H9 (cell line): ENCODE measurements at regions not wholly inside any gene's neighbourhood (a gene's known extent, or its start where the extent isn't known, plus 50 kb on each side); places are given as distances from the start of the nearest gene placed in this dataset.

Experiments used
- DNase-seq: peaks from one replicate; pipeline ENCODE4 v3.0.0-alpha.2; 2017
- H2AFZ ChIP-seq: one replicate; pipeline ENCODE4 v1.6.1; 2013; ENCODE audit warnings: mild to moderate bottlenecking, low read length, control low read depth, moderate library complexity
- H2AK5ac ChIP-seq: 2 replicates; pipeline ENCODE4 v1.6.1; 2013; ENCODE audit warnings: low read length, control low read depth, mixed read lengths; ENCODE audit not compliant: insufficient read length
- H2BK120ac ChIP-seq: one replicate; pipeline ENCODE4 v1.6.1; 2013; ENCODE audit warnings: low read depth, mild to moderate bottlenecking, low read length, control low read depth, inconsistent platforms; ENCODE audit not compliant: poor library complexity, severe bottlenecking
- H2BK12ac ChIP-seq: 2 replicates; pipeline ENCODE4 v1.6.1; 2013; ENCODE audit warnings: low read length, control low read depth, mixed read lengths, low read depth; ENCODE audit not compliant: insufficient read length
- H2BK15ac ChIP-seq: 2 replicates; pipeline ENCODE4 v1.6.1; 2013; ENCODE audit warnings: low read depth, low read length, control low read depth
- H2BK20ac ChIP-seq: one replicate; pipeline ENCODE4 v1.6.1; 2013; ENCODE audit warnings: low read depth, mild to moderate bottlenecking, low read length, control low read depth, inconsistent platforms; ENCODE audit not compliant: poor library complexity, severe bottlenecking
- H2BK5ac ChIP-seq: 2 replicates; pipeline ENCODE4 v1.6.1; 2013; ENCODE audit warnings: low read length, control low read depth, mixed read lengths; ENCODE audit not compliant: insufficient read length
- H3K14ac ChIP-seq: 2 replicates; pipeline ENCODE4 v1.6.1; 2013; ENCODE audit warnings: low read length, control low read depth; ENCODE audit not compliant: insufficient read depth
- H3K18ac ChIP-seq: 2 replicates; pipeline ENCODE4 v1.6.1; 2013; ENCODE audit warnings: low read depth, mild to moderate bottlenecking, mixed read lengths, low read length, control low read depth; ENCODE audit not compliant: insufficient read length
- H3K23ac ChIP-seq: 2 replicates; pipeline ENCODE4 v1.6.1; 2013; ENCODE audit warnings: low read length, control low read depth, mixed read lengths, low read depth; ENCODE audit not compliant: insufficient read length
- H3K23me2 ChIP-seq: 2 replicates; pipeline ENCODE4 v1.6.1; 2013; ENCODE audit warnings: low read depth, mild to moderate bottlenecking, mixed read lengths, low read length, control low read depth; ENCODE audit not compliant: insufficient read length, poor library complexity, severe bottlenecking
- H3K27ac ChIP-seq: 2 replicates; pipeline ENCODE4 v1.5.1; 2013; ENCODE audit warnings: low read length, control low read depth, mixed read lengths, low read depth; ENCODE audit not compliant: insufficient read length
- H3K27me3 ChIP-seq: 2 replicates; pipeline ENCODE4 v1.6.1; 2013; ENCODE audit warnings: low read length, control low read depth, inconsistent platforms; ENCODE audit not compliant: insufficient read depth
- H3K4ac ChIP-seq: 2 replicates; pipeline ENCODE4 v1.6.1; 2013; ENCODE audit warnings: low read depth, mild to moderate bottlenecking, control low read depth, inconsistent platforms, low read length, moderate library complexity
- H3K4me1 ChIP-seq: 2 replicates; pipeline ENCODE4 v1.6.1; 2013; ENCODE audit warnings: low read length, control low read depth, inconsistent platforms; ENCODE audit not compliant: insufficient read depth
- H3K4me2 ChIP-seq: 2 replicates; pipeline ENCODE4 v1.6.1; 2013; ENCODE audit warnings: low read length, control low read depth, mixed read lengths; ENCODE audit not compliant: insufficient read length, insufficient read depth
- H3K56ac ChIP-seq: 2 replicates; pipeline ENCODE4 v1.6.1; 2013; ENCODE audit warnings: low read depth, mild to moderate bottlenecking, mixed read lengths, low read length, control low read depth; ENCODE audit not compliant: insufficient read length
- H3K79me1 ChIP-seq: 2 replicates; pipeline ENCODE4 v1.6.1; 2013; ENCODE audit warnings: low read depth, mild to moderate bottlenecking, moderate library complexity, low read length, control low read depth, inconsistent platforms; ENCODE audit not compliant: insufficient read depth, poor library complexity, severe bottlenecking
- H3K79me2 ChIP-seq: 2 replicates; pipeline ENCODE4 v1.6.1; 2013; ENCODE audit warnings: low read length, control low read depth, inconsistent platforms; ENCODE audit not compliant: insufficient read depth
- H3K9ac ChIP-seq: 2 replicates; pipeline ENCODE4 v1.6.1; 2013; ENCODE audit warnings: low read length, control low read depth, mixed read lengths; ENCODE audit not compliant: insufficient read length; ENCODE audit errors: extremely low read depth
- H3K9me3 ChIP-seq: one replicate; pipeline ENCODE4 v1.6.1; 2013; ENCODE audit warnings: low read depth, low read length, inconsistent platforms; ENCODE audit not compliant: control insufficient read depth
- H3T11ph ChIP-seq: one replicate; pipeline ENCODE4 v1.6.1; 2013; ENCODE audit warnings: mild to moderate bottlenecking, low read length, control low read depth, inconsistent platforms
- H4K20me1 ChIP-seq: one replicate; pipeline ENCODE4 v1.6.1; 2013; ENCODE audit not compliant: control insufficient read depth, insufficient read length, insufficient read depth
- H4K5ac ChIP-seq: 2 replicates; pipeline ENCODE4 v1.6.1; 2013; ENCODE audit warnings: low read depth, mild to moderate bottlenecking, mixed read lengths, low read length, control low read depth; ENCODE audit not compliant: insufficient read length
- H4K8ac ChIP-seq: replicated peaks from 2 replicates; pipeline ENCODE4 v1.6.1; 2013; ENCODE audit warnings: low read length, control low read depth, mixed read lengths, low read depth; ENCODE audit not compliant: insufficient read length
- H4K91ac ChIP-seq: 2 replicates; pipeline ENCODE4 v1.6.1; 2013; ENCODE audit warnings: low read depth, mild to moderate bottlenecking, moderate library complexity, mixed read lengths, low read length, control low read depth; ENCODE audit not compliant: insufficient read length
- H3K27ac Mint-ChIP-seq, 3 experiments: 2 replicates in 2 of 3; 3 replicates in 1 of 3; pipeline ENCODE4 v1.8.0; 2020 to 2021; ENCODE audit warnings: mixed read lengths in 3 of 3, mild to moderate bottlenecking in 1 of 3, moderate library complexity in 1 of 3
- H3K27me3 Mint-ChIP-seq: 2 replicates; pipeline ENCODE4 v1.8.0; 2021; ENCODE audit warnings: low read depth, mild to moderate bottlenecking, moderate library complexity, mixed read lengths
- H3K36me3 Mint-ChIP-seq, 3 experiments: 2 replicates in 2 of 3; 3 replicates in 1 of 3; pipeline ENCODE4 v1.8.0; 2020 to 2021; ENCODE audit warnings: low read depth in 3 of 3, mixed read lengths in 3 of 3; ENCODE audit not compliant: insufficient read depth in 1 of 3
- H3K4me1 Mint-ChIP-seq, 2 experiments: 2 replicates each; pipeline ENCODE4 v1.8.0; 2020; ENCODE audit warnings: mixed read lengths in 2 of 2
- H3K4me3 Mint-ChIP-seq, 2 experiments: 2 replicates in 1 of 2; 3 replicates in 1 of 2; pipeline ENCODE4 v1.8.0; 2020 to 2021; ENCODE audit warnings: mild to moderate bottlenecking in 2 of 2, mixed read lengths in 2 of 2, moderate library complexity in 1 of 2
- H3K9me3 Mint-ChIP-seq, 2 experiments: 2 replicates in 1 of 2; 3 replicates in 1 of 2; pipeline ENCODE4 v1.8.0; 2020; ENCODE audit warnings: mild to moderate bottlenecking in 2 of 2, mixed read lengths in 2 of 2, moderate library complexity in 1 of 2
- WGBS: extraction: QIAGEN DNeasy Blood & Tissue Kit; methylation state at CpG from one replicate; pipeline ENCODE4 v1.1.7; 2013; ENCODE audit warnings: missing lambda C conversion rate, low lambda C conversion rate, mixed read lengths; ENCODE audit not compliant: insufficient read length; ENCODE audit errors: extremely low coverage; 5-methylcytosine and 5-hydroxymethylcytosine counted together
- TF ChIP-seq, protein P1 (sequence below): fragments of 200-600 bp; sonication (generic); conservative IDR thresholded peaks from 3 replicates; pipeline ENCODE4 v1.8.0; 2021; ENCODE audit warnings: antibody characterized with exemption, mild to moderate bottlenecking

DNA sequence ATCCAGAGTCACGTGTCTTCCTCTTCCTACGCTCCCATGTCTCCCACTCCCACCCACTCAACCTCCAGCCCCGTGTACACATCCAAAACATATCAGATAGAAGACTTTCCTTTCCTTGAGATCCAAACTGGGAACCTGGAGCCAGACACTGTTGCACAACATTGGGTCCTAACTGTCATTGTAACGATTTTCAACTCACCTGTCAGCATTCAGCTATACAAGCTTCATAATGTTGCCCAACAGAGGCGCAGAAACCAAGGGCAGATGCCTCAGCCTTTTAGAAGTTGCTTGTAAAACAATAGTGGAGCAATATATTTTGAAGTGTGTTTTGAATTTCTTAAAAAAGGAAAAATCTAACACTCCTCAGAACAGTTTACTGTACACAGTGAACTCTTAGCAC is 84.9 kb upstream of the GLIS3 start:
- no peaks in the 10 kb centered on the region for H3K23me2 ChIP-seq
- H2AK5ac ChIP-seq, result no peak overlapping the region
- H3K79me2 ChIP-seq, result no peaks in the 10 kb centered on the region

More for the DNA sequence above, 84.9 kb upstream of the GLIS3 start:
- no peak overlapping the region for H3T11ph ChIP-seq
- Mint-ChIP-seq H3K4me1 (peaks cover 0 to 2% of the 10 kb centered on the region in 2 experiments; a peak in 1 of 4 replicates), H3K9me3 (no peaks in the 10 kb centered on the region), H3K36me3 (no peaks in the 10 kb centered on the region), H3K4me3 (no peak overlapping the region), H3K27me3 (no peaks in the 10 kb centered on the region), H3K27ac (no peak overlapping the region; a peak in 1 of 7 replicates)
- H3K9ac ChIP-seq, result no peak overlapping the region
- no peaks in the 10 kb centered on the region for H3K9me3 ChIP-seq
- no peaks in the 10 kb centered on the region for H4K20me1 ChIP-seq
- H2AFZ ChIP-seq, result no peak overlapping the region
- no peak overlapping the region for H4K5ac ChIP-seq
- no peaks in the 10 kb centered on the region for H3K27me3 ChIP-seq
- H2BK15ac ChIP-seq, result no peak overlapping the region
- no peak overlapping the region for H3K18ac ChIP-seq
- no peak overlapping the region for H2BK120ac ChIP-seq
- H2BK5ac ChIP-seq, result no peak overlapping the region
- no peak overlapping the region for H2BK20ac ChIP-seq
- no peak overlapping the region for H3K56ac ChIP-seq
- no peak overlapping the region for H3K4me2 ChIP-seq
- TF ChIP-seq, protein P1, sequence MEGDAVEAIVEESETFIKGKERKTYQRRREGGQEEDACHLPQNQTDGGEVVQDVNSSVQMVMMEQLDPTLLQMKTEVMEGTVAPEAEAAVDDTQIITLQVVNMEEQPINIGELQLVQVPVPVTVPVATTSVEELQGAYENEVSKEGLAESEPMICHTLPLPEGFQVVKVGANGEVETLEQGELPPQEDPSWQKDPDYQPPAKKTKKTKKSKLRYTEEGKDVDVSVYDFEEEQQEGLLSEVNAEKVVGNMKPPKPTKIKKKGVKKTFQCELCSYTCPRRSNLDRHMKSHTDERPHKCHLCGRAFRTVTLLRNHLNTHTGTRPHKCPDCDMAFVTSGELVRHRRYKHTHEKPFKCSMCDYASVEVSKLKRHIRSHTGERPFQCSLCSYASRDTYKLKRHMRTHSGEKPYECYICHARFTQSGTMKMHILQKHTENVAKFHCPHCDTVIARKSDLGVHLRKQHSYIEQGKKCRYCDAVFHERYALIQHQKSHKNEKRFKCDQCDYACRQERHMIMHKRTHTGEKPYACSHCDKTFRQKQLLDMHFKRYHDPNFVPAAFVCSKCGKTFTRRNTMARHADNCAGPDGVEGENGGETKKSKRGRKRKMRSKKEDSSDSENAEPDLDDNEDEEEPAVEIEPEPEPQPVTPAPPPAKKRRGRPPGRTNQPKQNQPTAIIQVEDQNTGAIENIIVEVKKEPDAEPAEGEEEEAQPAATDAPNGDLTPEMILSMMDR, result no peak
- no peak overlapping the region for H4K8ac ChIP-seq
- DNase-seq, result no peak
- no peak overlapping the region for H4K91ac ChIP-seq
- no CpG with 5 or more reads among the region's 5 CpGs for WGBS
- no peak overlapping the region for H3K14ac ChIP-seq
- no peaks in the 10 kb centered on the region for H3K79me1 ChIP-seq
- no peak overlapping the region for H2BK12ac ChIP-seq
- no peak overlapping the region for H3K4ac ChIP-seq
- no peaks in the 10 kb centered on the region for H3K4me1 ChIP-seq
- H3K27ac ChIP-seq, result no peak overlapping the region
- no peak overlapping the region for H3K23ac ChIP-seq
